PC-9 (cell line): ENCODE measurements at regions not wholly inside any gene's neighbourhood (a gene's known extent, or its start where the extent isn't known, plus 50 kb on each side); places are given as distances from the start of the nearest gene placed in this dataset.

Experiments used
- BruUV-seq: library from RNA; stranded (reverse); fragments of 400-500 nt; replicated peaks from 2 replicates; lab custom pipeline; 2021; lab: Mats Ljungman, UMichigan
- CTCF ChIA-PET: fragments of 300-600 bp; sonication (Branson Sonifier 250); formaldehyde crosslinking; loops from one replicate; lab custom pipeline; 2022; ENCODE audit warnings: antibody characterized with exemption; lab: Charles Lee
- POLR2A ChIA-PET: fragments of 300-600 bp; sonication (Branson Sonifier 250); formaldehyde crosslinking; loops from one replicate; lab custom pipeline; 2022; ENCODE audit warnings: antibody characterized with exemption; ENCODE audit not compliant: unreplicated experiment; lab: Charles Lee
- DNase-seq, 2 experiments: peaks; one replicate each; pipeline versions ENCODE4 v3.0.0 to v3.0.0-alpha.2; 2015 to 2022; ENCODE audit warnings: mixed read lengths in 1 of 2
- H2AFZ ChIP-seq: fragments of 200-600 bp; sonication (generic); 2 replicates; pipeline ENCODE4 v1.8.1; 2017; ENCODE audit warnings: antibody characterized with exemption
- H3F3A ChIP-seq: fragments of 200-600 bp; sonication (generic); 2 replicates; pipeline ENCODE4 v1.8.1; 2017; ENCODE audit warnings: antibody characterized with exemption, mild to moderate bottlenecking, low read depth; ENCODE audit not compliant: insufficient read depth
- H3K27ac ChIP-seq: fragments of 200-600 bp; sonication (generic); 2 replicates; pipeline ENCODE4 v1.6.1; 2016; ENCODE audit warnings: mixed run types
- H3K27me3 ChIP-seq: fragments of 200-600 bp; sonication (generic); 2 replicates; pipeline ENCODE4 v1.6.1; 2016; ENCODE audit warnings: low read depth, mixed run types; ENCODE audit not compliant: insufficient read depth
- H3K36me3 ChIP-seq: fragments of 200-600 bp; sonication (generic); 2 replicates; pipeline ENCODE4 v1.6.1; 2016; ENCODE audit warnings: low read depth, mixed run types
- H3K4me1 ChIP-seq: fragments of 200-600 bp; sonication (generic); replicated peaks from 2 replicates; pipeline ENCODE4 v1.6.1; 2016; ENCODE audit warnings: mixed run types; ENCODE audit not compliant: insufficient read depth
- H3K4me2 ChIP-seq: fragments of 200-600 bp; sonication (generic); 2 replicates; pipeline ENCODE4 v1.6.1; 2017; ENCODE audit warnings: mixed run types
- H3K4me3 ChIP-seq: fragments of 200-600 bp; sonication (generic); 2 replicates; pipeline ENCODE4 v1.6.1; 2016; ENCODE audit warnings: mixed run types
- H3K79me2 ChIP-seq: fragments of 200-600 bp; sonication (generic); 2 replicates; pipeline ENCODE4 v1.6.1; 2017; ENCODE audit warnings: low read depth, mixed run types
- H3K9me2 ChIP-seq: fragments of 200-600 bp; sonication (generic); 2 replicates; pipeline ENCODE4 v1.8.1; 2017; ENCODE audit warnings: mild to moderate bottlenecking; ENCODE audit not compliant: insufficient read depth
- H3K9me3 ChIP-seq: fragments of 200-600 bp; sonication (generic); 2 replicates; pipeline ENCODE4 v1.8.1; 2016; ENCODE audit warnings: low read depth; ENCODE audit not compliant: insufficient read depth
- H4K20me1 ChIP-seq: fragments of 200-600 bp; sonication (generic); 2 replicates; pipeline ENCODE4 v1.8.1; 2017; ENCODE audit not compliant: insufficient read depth
- CTCF ChIP-seq: fragments of 200-600 bp; sonication (generic); conservative IDR thresholded peaks from 2 replicates; pipeline ENCODE4 v1.6.1; 2017; ENCODE audit warnings: mixed run types, antibody characterized with exemption, mild to moderate bottlenecking, moderate library complexity
- EZH2 ChIP-seq: fragments of 200-600 bp; sonication (generic); IDR thresholded peaks from 2 replicates; pipeline ENCODE4 v1.8.0; 2017; ENCODE audit warnings: antibody characterized with exemption, low read depth
- intact Hi-C: fragments of 100-400 bp; cut with micrococcal nuclease; formaldehyde crosslinking; loops from one replicate; pipeline ENCODE4 v1.10.0; 2022; ENCODE audit not compliant: unreplicated experiment

GRCh38 chr5:77140350-77140749 is 53.3 kb upstream of the ZBED3 start:
- Histone ChIP-seq H3K4me1 (no peaks in the 10 kb centered on the region), H4K20me1 (no peaks in the 10 kb centered on the region), H2AFZ (no peak overlapping the region), H3K4me3 (no peak overlapping the region), H3K36me3 (no peaks in the 10 kb centered on the region), H3K9me2 (no peaks in the 10 kb centered on the region), H3K27me3 (no peaks in the 10 kb centered on the region), H3K9me3 (no peaks in the 10 kb centered on the region), H3F3A (no peaks in the 10 kb centered on the region), H3K79me2 (no peaks in the 10 kb centered on the region), H3K4me2 (no peak overlapping the region), H3K27ac (no peak overlapping the region)
- POLR2A ChIA-PET = no interaction called here
- intact Hi-C loops = loop anchor here (5.0 kb wide), 1 partner anchor 273 kb away; no protein-coding TSS in a partner anchor
- no TSS peak for BruUV-seq
- no peak for DNase-seq
- TF ChIP-seq CTCF = no peak
- TF ChIP-seq EZH2 = no peak
- CTCF ChIA-PET = interaction anchor here (0.6 kb wide), 1 partner anchor 74 kb away, joined by 3 read pairs; no protein-coding TSS in a partner anchor

- Histone ChIP-seq H4K20me1 (no peaks in the 10 kb centered on the region), H3K27ac (no peak overlapping the region), H3K79me2 (no peaks in the 10 kb centered on the region), H3K9me3 (no peaks in the 10 kb centered on the region), H3K4me1 (no peaks in the 10 kb centered on the region), H3K4me2 (no peak overlapping the region), H3K27me3 (no peaks in the 10 kb centered on the region), H3F3A (no peaks in the 10 kb centered on the region), H3K9me2 (no peaks in the 10 kb centered on the region), H3K4me3 (no peak overlapping the region), H3K36me3 (no peaks in the 10 kb centered on the region), H2AFZ (no peak overlapping the region)
- POLR2A ChIA-PET = no interaction called here
- no peak for DNase-seq
- intact Hi-C loops = no loop called here
- TF ChIP-seq CTCF (no peak), EZH2 (no peak)
- CTCF ChIA-PET = no interaction called here
- no TSS peak for BruUV-seq
These were observed 51.9 kb upstream of the ZBED3 start for GRCh38 chr5:77139001-77139400.
